ENCODE measurements at regions not wholly inside any gene's neighbourhood (a gene's known extent, or its start where the extent isn't known, plus 50 kb on each side); places are given as distances from the start of the nearest gene placed in this dataset.

DNA sequence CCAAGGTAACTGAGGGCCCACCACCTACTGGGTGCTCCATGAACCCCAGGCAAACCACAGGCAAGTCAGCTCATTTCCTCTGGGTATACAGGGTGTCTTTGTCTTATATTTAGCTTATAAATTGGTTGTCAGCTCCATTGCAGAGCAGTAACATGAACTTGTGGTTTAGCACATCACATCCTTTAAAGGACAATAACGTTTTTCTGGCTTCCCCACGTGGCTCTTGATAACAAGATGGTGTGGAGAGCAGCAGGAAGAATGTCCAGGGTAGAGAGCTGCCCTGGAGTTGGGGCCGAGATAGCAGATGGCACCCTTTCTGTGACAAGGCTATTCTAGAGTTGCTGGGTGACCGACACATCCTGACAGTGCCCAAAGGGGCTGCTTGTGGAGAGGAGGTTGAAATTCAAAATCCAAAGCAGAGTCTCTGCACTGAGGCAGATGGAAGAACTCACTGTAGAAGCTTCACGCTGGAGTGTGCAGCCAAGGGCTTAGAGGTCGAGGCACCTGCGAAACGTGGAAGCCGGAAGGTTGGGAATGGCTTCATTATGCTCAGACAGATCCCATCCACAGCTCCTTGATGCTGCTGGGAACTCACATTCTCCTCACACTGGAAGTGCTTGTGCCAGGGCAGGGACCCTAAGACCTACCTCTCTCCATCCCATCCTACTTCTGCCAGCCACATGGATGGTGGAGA lies 133.0 kb upstream of the FRY start:
- no peak for FAIRE-seq

DNA sequence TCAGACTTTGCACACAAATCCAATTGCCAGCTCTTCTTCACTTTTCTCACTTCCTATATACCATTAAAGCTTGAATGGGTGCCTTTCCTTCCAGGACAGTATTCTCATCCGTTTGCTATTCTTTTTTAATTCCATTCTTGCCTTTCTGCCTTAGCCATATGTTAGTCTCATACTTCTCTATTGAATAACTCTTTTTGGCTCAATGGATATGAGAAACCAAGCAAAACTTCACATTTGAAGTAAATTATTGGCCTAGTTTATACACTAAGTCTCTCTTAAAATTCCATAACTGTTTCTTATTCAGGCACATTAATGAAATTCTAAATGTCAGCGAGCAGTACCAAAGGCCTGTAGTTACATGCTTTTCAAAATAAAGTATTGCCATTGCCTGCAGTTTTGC lies 129.6 kb upstream of the FRY start:
- no peak for FAIRE-seq

DNA sequence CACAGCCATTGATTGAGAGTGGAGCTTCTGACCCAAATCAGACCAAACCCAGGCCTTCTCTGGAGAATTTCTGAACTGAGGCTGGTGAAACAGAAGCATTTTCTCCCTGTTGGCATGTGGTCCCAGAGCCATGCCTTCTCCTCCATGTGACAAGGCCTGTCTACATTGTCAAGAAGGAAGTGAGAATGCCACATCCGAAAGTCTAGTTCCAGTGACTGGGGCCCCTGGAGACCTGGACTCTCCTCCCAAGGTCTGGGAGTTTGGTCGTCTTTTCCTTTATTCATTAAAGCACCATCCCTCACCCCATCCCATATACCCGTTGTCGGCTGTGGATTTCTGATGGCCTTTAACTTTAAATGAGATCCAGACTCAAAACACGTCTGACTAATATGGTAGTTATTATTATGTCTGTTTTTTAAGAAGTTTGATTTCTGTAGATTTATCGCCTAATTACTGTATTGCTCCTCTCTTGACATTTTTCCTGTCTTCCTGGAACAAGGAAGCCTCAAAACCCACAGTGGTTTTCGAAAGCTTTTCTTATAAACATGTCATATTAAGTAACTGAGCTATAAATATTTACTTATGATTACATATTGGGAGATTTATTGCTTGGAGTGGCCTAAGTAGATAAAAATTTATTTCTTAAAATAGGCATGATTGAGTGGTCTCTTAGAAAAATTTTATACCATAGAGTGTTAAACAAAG lies 128.3 kb upstream of the FRY start:
- no peak for FAIRE-seq

DNA sequence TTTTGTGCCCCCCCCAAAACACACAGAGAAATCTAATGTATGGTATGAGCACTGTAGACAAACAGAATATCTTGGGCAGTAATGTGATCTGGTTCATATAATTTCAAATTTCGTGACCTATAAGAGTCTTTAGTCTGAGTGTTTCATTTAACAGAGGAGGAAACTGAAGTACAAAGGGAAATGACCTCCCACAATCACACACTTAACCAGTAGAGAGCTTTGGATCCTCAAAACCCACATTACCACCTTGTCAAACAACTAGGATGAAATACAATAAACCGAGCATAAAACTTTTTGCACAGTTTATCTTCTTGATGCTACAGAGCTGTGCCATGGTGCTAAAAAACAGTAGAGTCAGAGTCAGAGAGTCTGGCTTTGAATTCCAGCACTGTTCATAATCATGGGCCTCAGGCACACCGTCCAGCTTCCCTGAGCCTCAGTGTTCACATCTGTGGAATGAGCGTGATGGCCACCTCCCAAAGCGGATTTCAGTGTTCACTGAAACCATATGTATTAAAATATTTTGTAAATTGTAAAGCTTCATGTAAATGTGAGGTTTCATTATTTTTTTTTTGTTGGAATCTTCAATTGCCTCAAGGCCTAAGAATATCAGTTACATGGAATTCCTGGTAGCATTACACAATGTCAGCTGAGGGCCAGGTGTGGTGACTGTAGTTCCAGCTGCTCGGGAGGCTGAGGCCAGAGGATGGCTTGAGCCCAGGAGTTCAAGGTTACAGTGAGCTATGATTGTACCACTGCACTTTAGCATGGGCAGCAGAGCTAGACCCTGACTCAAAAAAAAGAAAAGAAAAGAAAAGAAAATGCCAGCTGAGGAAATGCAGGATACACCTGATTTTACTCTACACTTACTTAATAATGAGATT lies 126.4 kb upstream of the FRY start:
- FAIRE-seq: no peak

DNA sequence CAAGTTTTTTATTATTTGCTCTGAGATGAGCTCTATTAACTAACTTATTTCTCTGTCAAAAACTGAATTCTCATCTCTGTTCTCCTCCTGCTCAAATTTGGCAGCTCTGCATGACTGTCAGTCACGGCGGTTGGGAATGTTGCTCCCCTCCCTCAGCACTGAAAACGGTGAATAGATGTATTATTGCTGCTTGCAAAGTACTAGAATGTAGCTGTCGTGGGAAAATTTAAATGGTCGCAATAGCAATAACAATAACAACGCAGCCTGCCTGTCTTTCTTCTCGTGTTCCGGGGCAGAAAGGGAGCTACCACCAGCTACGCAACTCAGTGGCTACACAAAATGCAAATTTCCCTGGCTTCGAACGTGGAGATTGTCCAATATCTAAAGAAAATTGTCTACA lies 125.6 kb upstream of the FRY start:
- FAIRE-seq: no peak

DNA sequence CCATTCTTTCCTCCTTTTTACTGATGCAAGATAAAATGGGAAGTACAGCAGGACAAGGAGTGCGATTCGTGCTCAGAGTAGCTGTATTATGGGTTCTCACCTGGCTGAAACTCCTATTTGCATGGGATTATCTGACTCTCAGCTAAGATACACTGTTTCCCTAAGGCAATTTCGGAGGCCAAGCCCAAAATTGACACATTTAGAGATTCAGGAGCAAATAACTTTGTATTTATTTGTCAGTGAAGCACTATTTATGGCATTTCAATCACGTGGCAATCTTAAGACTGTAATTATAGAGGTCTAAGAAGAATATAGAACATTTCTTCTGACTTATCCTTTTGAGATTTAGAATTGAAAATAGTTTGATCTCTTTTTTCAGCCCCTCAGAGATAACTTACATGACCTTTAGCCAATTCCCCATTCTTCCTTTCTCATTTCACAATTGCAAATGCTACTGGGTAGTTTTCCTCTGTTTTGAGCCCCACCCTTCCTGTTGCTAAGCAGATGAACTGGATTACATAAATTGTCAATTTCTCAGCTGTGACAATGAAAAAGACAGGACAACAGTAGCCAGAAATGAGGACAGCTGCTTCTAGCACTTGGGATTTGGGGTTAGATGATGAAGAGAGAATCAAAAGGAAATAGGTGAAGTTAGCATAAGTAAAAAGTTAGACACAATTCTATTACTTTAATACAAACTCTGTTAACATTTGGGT lies 122.7 kb upstream of the FRY start:
- no peak for FAIRE-seq

DNA sequence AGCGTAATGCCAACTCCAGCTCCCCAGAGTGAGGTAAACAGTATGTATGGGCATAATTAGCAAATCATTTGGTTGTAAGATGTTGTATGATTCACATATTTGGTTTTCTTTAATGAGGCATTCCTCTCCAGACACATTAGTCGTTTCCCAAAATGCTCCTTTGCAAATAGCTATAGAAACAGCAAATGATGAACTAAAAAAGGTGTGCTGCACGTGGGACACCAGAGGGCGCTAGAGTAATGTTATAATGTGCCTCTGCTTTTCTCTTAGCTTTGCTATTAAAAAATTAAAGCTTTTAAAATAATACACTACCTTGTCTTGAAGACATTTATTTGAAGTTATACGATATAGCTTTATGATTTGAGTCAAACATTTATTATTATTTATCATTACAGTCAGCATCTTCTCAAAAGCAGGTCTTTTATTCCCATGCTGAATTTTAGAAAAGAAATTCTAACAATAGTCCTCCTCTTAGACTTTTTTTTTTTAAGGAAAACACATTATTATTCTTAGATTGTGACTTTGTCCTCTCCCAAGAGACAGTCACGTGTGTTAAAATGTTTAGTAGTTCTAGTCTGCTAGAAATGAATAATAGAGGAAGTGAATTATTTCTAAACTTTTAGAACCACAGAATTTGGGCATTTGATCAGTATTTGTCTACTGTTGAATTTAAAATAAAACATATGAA lies 121.6 kb upstream of the FRY start:
- FAIRE-seq: peak; percentile 95

DNA sequence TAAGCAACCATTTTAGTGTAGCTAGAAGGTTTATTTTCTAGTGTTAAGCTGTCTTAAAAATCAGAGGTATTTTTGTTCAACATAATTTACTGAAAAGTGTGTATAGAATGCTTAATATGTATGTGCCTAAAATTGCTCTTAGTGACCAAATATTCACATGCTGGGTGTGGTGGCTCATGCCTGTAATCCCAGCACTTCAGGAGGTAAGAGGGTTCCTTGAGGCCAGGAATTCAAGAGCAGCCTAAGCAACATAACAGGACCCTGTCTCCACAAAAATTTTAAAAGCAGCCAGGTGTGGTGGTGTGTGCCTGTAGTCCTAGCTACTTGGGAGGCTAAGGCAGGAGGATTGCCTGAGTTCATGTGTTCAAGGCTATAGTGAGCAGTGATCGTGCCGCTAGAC lies 120.9 kb upstream of the FRY start:
- FAIRE-seq: no peak

DNA sequence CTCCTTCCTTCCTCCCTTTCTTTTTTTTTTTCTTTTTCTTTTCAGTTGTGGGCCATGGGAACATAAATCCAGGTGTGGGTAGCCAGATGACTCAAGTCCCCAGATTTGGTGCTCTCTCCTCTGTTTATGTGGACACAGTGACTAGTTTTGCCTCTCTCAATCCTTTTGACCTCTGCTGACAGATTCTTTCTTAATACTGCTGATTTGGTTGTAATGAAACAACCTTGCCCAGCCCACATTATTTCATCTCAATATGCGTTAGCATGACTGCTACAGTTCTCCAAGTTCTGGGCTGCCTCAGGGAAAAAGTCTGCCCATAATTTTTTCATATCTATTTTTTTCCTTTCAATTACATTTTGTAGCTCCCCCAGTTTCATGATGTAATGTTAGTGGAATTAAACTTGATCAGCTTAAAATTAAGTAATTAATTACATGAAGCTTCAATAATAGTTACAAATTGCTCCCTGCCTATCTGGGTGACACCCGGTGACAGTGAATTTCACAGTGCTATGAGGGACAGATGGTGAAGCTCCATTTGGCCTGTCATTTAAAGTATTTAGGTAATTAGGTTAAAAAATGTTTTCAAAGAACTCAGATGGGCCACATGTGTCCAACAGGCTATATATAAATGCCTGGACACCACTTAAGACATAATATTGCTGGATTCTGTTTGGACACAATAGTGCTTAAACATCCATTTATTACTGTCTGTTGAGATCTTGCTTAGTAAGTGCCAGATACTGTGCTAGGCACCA lies 118.8 kb upstream of the FRY start:
- FAIRE-seq: no peak

DNA sequence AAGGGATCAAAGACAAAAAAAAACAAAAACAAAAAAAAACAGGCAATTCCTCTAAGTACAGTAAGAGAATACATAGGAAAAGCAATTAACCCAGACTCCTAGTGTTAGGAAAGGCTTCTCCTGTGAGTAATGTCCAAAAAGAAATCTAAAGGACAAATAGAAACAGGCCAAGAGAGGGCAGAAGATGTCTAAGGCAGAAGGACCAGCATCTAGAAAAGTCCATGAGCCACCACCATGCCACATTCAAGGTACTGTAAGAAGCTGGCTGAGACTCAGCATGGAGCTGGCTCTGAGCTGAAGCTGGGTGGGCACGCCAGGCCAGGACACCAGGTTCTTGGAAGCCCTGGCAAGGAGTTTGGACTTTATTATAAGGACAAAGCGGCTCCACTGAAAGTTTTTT lies 118.1 kb upstream of the FRY start:
- FAIRE-seq: no peak

DNA sequence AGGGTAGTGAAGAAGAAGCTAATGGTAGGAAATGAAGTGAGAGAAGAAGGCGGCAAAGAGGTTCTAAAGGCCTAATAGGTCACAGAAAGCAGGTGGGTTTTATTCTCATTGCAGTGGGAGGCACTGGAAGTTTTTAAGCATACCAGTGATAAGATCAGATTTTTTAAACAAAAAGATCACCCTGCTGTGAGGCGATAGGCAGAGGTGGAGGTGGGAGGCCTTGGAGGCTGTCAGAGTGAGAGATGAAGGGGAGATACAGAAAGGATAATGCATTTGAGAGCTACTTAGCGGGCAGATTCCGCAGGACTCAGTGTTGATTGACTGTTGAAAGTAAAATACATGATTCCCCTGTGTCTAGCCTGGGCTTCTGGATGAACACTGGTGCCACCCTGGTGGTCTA lies 116.7 kb upstream of the FRY start:
- FAIRE-seq: no peak

DNA sequence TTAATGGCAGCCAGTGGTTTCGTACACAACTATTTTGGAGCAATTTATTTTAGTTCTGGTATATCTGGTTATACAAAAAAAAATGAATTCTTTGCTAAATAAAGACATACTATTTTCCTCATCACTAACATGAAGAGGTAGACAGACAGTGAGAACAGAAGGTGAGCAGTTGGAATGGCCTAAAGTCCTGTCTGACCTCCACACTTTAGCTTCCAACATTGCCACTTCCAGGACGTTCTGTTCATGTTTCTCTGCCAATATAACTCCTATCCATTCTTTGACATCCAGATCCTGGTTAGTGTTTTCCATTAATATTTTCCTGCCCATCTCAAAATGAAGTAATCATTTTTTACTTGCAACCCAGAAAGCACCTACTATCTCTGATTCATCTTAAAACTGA lies 112.9 kb upstream of the FRY start:
- no peak for FAIRE-seq

DNA sequence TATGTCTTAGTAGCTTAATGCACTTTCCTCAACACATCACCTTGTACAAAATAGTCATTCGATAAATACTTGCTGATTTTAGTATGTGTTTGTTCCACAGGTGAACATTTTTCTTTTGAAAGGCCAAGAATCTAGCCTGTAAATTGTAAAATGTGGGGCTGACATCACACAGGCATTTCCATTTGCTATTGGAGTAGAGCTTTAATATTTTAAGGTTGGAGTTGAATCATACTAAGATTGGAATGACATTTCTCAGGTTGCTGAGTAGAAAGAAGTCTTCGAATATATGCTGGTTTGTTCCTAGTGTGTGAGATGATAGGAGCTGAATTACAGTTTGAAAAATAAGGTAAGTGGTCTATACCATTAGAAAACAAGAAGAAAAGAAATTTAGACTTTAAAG lies 112.3 kb upstream of the FRY start:
- FAIRE-seq: no peak

DNA sequence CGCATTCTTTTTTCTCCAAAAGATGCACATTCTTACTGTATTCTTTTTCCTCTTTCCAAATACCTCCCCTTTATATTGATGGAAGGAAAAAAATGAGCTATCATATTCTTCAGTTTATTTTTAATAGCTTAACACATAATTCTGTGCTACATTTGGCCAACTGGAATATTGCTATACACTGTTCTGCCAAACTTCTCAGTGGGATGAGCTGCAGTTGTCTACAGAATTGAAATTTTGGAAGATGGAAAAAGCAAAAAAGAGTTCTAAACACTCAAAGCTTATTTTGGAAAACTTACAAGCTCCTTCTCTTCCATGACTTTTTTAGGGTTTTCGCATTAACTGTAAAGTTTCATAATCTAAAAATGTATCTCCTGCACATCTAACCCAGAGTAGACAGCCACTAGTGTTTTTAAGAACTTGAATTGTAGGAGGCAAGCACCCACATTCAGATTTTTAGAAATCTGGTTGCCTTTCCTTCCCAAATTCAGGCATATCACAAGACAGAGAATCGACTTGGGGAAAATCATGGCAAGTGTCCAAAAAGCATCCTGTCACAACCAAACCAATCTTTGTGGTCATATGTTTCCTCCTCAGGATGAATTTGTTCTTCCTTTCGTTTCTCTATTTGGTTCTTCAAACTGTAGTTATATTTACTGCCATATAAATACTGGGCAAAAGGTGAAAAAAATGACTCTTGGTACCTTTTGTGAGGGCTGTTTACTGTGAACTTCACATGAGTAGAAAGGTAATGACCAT lies 111.4 kb upstream of the FRY start:
- FAIRE-seq: no peak

DNA sequence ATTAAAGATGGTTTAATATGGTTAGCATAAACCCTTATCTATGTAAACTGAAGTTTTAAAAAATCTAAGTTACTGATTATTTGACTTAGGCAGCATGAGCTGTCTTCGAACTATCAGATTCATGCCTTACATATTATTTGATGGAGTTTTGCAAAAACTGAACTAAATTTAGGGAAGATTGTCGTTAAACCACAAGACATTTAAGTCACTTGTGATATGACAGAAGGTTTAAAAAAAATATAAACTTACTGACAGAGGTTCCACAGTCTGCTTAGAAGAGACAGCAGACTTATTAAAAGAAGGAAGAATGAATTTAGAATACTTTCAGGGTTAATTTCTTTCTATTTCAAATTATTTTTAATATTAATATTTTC lies 110.9 kb upstream of the FRY start:
- FAIRE-seq: no peak

DNA sequence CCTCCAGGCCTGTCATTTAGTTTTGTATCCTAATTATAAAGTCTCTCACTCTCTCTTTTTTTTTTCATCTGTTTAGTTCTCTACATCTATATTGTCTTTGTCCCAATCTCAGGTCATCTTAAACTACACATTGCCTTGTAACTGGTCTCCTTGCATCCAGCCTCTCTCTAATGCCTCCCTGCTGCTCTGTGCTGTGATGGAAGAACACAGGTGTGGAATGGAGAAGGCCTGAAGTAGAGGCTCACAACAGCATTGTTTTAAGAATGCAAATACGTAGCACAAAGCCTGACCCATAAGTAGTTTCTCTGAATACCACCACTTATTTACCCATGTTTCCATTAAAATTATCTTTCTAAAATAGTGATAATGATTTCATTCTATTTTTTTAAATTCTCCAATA lies 108.8 kb upstream of the FRY start:
- no peak for FAIRE-seq

DNA sequence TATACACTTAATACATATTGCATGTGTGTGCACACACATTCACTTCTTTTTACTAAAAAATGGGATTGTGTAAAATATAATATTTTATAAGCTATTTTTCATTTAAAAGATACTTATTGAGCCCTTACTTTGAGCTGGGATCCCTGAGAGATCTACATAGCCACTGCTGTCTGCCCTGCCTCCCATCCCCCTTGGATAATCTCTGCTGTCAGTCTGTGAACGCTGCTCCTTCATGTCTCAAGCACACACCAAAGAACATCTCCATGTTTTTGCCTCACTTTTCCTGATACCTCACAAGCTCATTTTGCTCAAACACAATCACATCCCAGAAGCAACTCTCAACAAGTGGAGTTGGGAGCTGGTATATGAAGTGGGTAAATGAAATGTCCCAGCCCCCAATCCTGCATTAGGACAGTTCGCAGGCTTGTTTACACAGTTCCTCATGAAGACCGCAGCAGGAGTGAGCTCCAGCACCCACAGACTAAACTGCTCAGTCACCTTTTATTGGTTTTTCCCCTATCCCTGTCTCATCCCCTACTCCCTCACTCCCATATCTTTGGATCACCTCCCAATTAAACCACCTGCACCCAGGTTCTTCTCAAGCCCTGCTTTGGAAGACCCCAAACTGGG lies 108.3 kb upstream of the FRY start:
- no peak for FAIRE-seq

DNA sequence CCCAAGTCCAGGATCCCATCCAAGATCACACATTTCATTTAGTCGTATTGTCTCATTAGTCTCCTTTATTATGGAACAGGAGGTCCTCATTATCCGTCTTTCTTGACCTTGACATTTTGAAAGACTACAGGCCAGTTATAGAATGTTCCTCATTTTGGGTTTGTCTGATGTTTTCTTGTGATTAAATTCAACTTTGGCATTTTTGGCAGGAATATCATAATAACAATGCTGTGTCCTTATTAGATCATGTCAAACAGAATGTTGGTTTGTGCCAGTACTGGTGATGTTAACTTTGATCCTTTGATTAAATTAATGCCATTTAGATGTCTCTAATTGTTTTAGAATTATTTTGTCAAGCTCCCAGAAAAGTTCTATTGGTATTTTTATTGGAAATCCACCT lies 106.5 kb upstream of the FRY start:
- no peak for FAIRE-seq

DNA sequence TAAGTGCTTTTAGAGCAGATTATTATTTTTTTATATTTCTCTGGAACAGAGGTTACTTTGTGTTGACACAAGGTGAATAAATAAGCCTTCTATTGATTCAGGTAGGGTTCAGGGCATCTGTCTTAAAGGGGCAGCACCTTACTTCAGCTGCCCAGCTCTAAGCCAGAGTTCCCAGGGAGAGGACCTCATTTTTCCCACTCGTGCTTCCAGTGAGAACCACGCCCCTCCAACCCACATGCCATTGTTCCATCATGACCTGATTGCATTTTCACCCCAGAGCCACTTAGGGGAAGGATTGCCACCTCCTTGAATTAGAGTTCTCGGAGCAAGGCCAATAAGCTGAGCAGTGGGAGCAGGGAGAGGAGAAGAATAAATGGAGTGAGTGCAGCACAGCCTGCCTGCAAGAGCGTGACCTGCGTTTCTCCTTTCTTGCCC lies 104.3 kb upstream of the FRY start:
- FAIRE-seq: no peak

DNA sequence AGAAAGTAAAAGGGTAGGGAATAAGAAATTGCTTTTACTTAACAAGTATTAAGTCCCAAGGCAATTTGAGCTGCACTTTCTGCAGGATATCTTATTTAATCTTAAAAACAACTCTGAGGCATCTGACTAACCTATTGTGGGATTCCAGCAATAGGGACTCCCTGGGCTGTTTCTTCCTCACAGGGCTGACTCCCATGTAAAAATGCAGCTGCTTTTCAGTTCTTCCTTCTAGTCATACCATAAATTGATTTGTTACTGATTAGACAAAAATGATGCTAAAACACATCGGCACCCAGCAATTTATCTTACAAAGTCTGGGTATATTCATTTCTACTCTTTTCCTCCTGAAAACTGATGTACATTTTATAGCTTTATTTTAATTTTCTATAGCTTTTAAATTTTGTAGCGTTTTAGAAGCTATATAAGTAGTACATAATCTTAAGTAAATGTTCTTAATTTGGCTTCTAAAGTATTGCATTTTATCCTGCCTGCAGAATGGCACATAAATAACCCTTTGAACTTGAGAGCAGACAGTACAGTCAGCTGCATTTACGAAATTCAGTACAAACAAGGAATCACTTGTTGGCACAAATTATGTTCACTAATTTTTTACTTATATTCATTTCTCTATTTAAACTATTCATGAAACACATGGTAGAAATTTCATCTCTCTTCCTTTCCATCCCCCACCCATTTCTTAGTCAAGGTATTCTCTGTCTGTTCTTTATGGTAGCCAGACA lies 102.4 kb upstream of the FRY start:
- no peak for FAIRE-seq

All from A204.1 (cell line).